IPS-20b (cell line): ENCODE measurements at regions not wholly inside any gene's neighbourhood (a gene's known extent, or its start where the extent isn't known, plus 50 kb on each side); places are given as distances from the start of the nearest gene placed in this dataset.

Source experiments
- H3K27ac ChIP-seq: one replicate; pipeline ENCODE4 v1.5.1; 2013; ENCODE audit warnings: low read length
- H3K27me3 ChIP-seq: 2 replicates; pipeline ENCODE4 v1.6.1; 2013; ENCODE audit warnings: mild to moderate bottlenecking, low read length, inconsistent platforms; ENCODE audit not compliant: insufficient read depth
- H3K36me3 ChIP-seq: 2 replicates; pipeline ENCODE4 v1.6.1; 2013; ENCODE audit warnings: low read depth, mild to moderate bottlenecking, inconsistent platforms, low read length, moderate library complexity; ENCODE audit not compliant: insufficient read depth
- H3K4me1 ChIP-seq: 2 replicates; pipeline ENCODE4 v1.6.1; 2013; ENCODE audit warnings: mild to moderate bottlenecking, control low read depth, inconsistent platforms, low read length, moderate library complexity; ENCODE audit not compliant: insufficient read depth
- H3K4me3 ChIP-seq: 2 replicates; pipeline ENCODE4 v1.5.1; 2013; ENCODE audit warnings: mild to moderate bottlenecking, low read length, inconsistent platforms
- H3K9ac ChIP-seq: 2 replicates; pipeline ENCODE4 v1.6.1; 2013; ENCODE audit warnings: low read depth, mild to moderate bottlenecking, inconsistent platforms, low read length, moderate library complexity
- H3K9me3 ChIP-seq: 2 replicates; pipeline ENCODE4 v1.6.1; 2013; ENCODE audit warnings: mild to moderate bottlenecking, low read depth, low read length, inconsistent platforms; ENCODE audit not compliant: insufficient read depth

DNA sequence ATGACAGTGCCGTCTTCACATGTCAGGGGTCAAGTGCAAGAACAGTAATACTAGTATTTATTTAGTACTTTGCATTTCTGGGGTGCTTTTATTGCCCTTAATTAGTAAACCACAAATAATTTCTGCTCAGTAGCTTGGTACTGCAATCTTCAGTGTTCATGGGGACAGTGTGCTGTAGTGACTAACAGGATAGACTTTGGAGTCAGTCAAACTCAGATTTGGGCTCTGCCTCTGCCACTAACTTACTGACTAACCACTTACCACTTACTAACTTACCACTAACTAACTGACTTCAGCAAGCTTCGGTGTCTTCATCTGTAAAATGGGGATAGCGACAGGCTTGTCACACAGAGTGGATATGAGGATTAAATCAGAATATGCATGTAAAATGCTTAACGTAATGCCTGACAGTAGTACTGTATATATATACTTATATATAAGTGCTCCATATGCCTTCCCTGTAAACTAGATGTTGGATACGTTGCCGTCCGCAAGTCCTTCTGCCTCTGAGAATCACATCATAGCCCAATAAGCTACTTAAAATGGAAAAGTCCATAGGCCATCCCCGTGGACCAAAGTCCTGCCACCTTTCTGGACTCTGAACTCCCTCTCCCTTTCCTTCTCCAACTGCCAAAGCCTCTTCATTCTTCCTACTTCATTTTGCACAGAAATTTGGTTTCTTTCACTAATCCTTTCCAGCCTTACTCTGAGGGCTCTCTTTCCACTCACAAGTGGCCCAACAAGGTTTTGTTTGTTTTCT is 158.1 kb downstream of the ZIC5 start:
- Histone ChIP-seq H3K9ac (no peak overlapping the region), H3K27ac (no peak overlapping the region), H3K27me3 (no peaks in the 10 kb centered on the region), H3K36me3 (no peaks in the 10 kb centered on the region), H3K9me3 (peaks cover 4% of the 10 kb centered on the region; the same call in 1 of the 2 replicates), H3K4me3 (no peak overlapping the region), H3K4me1 (peaks cover 3% of the 10 kb centered on the region; the same call in 1 of the 2 replicates)

DNA sequence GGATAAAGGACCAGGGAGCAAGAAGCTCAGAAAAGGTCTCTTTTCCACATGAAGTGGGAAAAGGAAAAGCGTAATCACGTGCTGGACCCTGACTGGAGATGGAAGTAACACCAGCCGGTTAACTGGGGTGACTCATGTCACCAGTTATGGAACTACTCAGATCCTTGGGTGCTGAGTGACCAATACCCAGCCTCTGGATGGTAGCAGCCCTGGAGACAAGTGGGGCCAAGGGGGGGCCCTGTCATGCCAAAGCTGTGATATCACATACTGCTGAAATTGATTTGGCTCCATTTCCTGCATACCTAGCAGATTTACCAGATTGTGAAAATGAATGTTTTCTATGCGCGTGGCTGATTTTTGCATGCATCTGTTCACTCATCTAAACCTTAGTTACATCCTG is 158.9 kb downstream of the ZIC5 start:
- H3K9ac ChIP-seq: no peak overlapping the region
- H3K36me3 ChIP-seq: no peaks in the 10 kb centered on the region
- no peaks in the 10 kb centered on the region for H3K4me1 ChIP-seq
- H3K27me3 ChIP-seq: no peaks in the 10 kb centered on the region
- H3K27ac ChIP-seq: no peak overlapping the region
- peaks cover 4% of the 10 kb centered on the region; the same call in 1 of the 2 replicates for H3K9me3 ChIP-seq
- H3K4me3 ChIP-seq: no peak overlapping the region

DNA sequence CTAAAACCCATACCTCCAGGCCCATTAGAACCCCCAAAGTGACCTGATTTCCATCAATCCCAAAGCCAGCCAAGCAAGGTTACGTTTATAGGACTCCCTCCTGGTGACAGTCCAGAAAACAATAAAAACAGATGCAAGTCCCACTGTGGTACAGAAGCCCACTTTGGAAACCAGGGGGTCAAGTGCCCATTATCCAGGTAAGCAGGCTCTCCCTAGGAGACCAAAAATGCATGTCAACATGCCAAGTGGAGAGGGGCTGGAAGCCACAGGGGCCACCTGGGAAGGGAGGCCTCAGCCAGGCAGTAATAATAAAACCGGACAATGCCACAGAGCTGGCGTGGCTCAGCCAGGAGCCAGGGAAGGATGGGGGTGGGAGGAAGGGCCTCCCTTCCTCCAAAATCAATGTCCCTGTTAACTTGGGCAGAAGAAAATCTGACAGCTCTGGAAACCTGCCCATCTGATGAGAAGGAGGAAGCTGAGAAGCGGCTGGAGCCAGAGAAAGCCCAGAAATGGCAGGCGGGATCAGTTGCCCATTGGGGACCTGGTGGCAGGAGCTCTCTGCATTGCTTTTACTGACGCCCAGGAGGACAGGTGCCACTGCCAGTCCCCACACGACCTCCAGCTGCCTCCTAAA is 160.4 kb downstream of the ZIC5 start:
- Histone ChIP-seq H3K4me3 (no peak overlapping the region), H3K27ac (no peak overlapping the region), H3K9ac (no peak overlapping the region), H3K27me3 (no peaks in the 10 kb centered on the region), H3K36me3 (no peaks in the 10 kb centered on the region), H3K4me1 (peaks cover 5% of the 10 kb centered on the region; the same call in 1 of the 2 replicates), H3K9me3 (no peaks in the 10 kb centered on the region)

DNA sequence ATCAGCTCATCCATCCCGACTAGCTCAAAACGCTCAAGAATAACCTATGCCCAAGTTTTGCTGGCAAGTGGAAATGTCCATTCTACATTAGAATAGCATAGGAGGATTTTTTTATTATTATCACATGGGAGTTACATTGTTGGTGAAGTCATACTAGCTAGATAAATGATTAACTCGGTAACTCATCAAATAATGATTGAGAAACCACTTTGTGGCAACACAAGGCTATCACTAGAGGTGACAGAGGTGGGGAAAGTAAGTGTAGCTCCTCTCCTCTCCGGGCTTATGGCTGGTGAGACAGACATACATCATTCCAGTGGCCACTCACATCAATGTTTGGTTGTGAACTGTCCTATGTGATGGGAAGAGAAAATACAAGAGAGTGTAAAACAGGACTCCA is 161.6 kb downstream of the ZIC5 start:
- Histone ChIP-seq H3K4me1 (peaks cover 13% of the 10 kb centered on the region; the same call in 1 of the 2 replicates), H3K27me3 (no peaks in the 10 kb centered on the region), H3K9me3 (no peaks in the 10 kb centered on the region)

DNA sequence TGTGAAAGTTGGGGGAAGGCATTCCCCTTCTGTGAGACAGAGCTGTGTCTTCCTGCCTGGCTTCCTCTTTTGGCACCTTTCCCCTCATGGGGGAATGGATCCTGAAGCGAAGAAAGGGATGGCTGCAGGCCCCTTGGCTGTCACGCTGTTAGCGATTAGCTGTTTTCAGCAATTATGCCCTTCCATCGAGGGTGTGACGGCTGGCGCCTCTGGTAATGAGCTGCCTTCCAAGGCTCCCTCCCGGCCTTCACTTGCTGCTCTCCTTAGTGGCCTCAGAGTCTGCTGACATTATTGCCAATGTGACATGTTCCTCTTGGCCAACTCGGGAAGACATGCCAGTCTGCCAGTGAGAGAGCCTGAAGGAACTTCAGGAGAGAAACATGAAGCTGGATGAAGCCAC is 162.1 kb downstream of the ZIC5 start:
- Histone ChIP-seq H3K4me3 (no peak overlapping the region), H3K4me1 (peaks cover 18% of the 10 kb centered on the region; the same call in 1 of the 2 replicates), H3K9ac (no peak overlapping the region), H3K27me3 (no peaks in the 10 kb centered on the region), H3K9me3 (no peaks in the 10 kb centered on the region), H3K36me3 (no peaks in the 10 kb centered on the region), H3K27ac (no peak overlapping the region)

More for the DNA sequence above, 161.6 kb downstream of the ZIC5 start:
- H3K36me3 ChIP-seq: no peaks in the 10 kb centered on the region
- no peak overlapping the region for H3K4me3 ChIP-seq
- no peak overlapping the region for H3K9ac ChIP-seq
- no peak overlapping the region for H3K27ac ChIP-seq

DNA sequence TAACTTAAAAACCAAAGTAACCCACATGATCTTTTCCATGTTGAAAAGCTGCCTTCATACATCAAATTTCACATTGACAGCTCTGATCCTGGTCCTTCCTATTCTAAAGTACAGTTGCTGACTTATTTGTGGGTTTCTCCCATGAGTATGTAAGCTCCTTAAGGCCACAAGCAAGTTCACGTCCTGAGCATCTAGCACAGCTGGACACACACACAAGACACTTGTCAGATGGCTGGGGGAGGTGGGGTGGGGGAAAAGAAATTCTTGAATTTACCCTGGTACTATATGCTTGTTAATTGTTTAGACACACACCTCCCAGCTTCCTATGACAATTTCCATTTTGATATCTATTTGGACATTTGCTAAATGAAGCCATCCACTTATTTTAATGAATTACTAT is 162.8 kb downstream of the ZIC5 start:
- Histone ChIP-seq H3K27ac (no peak overlapping the region), H3K4me3 (no peak overlapping the region), H3K36me3 (no peaks in the 10 kb centered on the region), H3K4me1 (peaks cover 25% of the 10 kb centered on the region; the same call in 1 of the 2 replicates), H3K9me3 (no peaks in the 10 kb centered on the region), H3K27me3 (no peaks in the 10 kb centered on the region; the same call in 1 of the 2 replicates), H3K9ac (no peak overlapping the region)

DNA sequence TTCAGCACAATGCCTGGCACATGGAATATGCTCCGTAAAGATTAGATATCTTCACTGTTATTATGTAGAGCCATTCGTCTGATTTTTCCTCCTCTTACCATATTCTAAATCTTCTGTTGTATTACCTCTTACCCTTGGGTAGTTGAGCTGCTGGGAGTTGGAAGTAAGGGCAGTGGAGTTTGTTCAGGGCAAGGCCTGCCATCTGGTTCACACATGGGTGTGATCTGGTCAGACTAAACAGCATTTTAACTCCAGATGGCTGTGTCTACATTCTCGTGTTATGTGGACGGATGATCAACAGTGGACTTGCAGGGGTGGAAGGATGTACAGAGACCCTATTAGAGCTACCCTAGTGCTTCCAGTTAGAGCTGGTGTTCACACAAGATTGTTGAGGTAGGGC is 164.9 kb downstream of the ZIC5 start:
- Histone ChIP-seq H3K9ac (no peak overlapping the region), H3K27ac (no peak overlapping the region), H3K36me3 (no peaks in the 10 kb centered on the region), H3K4me3 (no peak overlapping the region), H3K4me1 (peaks cover 25% of the 10 kb centered on the region; the same call in 1 of the 2 replicates), H3K9me3 (no peaks in the 10 kb centered on the region), H3K27me3 (no peaks in the 10 kb centered on the region; the same call in 1 of the 2 replicates)

DNA sequence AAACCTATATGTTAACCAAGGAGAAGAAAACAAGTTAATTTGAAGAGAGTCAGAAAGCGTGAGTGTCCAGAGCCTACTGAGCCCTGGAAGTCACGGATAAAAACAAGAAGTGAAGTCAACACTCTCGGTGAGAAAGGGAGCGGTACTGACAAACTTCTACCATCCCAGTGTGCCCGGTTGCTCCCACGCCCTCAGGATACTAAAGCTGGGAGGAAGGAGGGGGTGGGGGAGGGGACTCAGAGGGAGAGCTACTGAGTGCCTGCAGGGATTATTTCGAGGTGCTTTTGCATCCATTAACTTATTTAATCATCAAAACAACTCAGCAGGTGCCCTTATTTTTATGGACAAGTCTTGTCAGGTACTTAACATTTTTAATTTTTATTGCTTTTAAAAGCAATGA is 166.2 kb downstream of the ZIC5 start:
- Histone ChIP-seq H3K9me3 (no peaks in the 10 kb centered on the region), H3K4me3 (peak overlapping the region; percentile 47), H3K27ac (peak overlapping the region; percentile 24), H3K4me1 (peaks cover 31% of the 10 kb centered on the region; the same call in 1 of the 2 replicates), H3K36me3 (no peaks in the 10 kb centered on the region), H3K9ac (peak overlapping the region; percentile 18; the same call in 1 of the 2 replicates), H3K27me3 (no peaks in the 10 kb centered on the region; the same call in 1 of the 2 replicates)

DNA sequence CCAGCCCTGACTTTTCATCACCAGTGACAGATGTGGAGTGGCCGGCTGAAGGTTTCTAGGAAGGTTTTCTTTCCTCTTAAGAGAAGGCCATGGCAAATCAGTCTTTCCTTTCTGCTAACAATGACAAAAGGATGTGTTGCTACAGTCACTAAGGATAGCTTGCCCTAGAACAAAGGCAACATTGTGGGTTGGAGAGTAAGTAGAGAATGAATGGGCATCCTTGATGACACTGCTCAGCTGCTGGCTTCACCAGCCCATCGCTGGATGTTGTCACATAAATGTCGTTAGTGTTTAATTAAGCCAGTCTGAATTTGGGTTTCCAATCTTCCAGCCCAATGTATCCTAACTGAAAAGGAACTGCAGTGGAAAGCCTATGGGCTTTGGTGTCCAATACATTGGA is 168.4 kb downstream of the ZIC5 start:
- Histone ChIP-seq H3K27ac (no peak overlapping the region), H3K4me3 (no peak overlapping the region), H3K9ac (no peak overlapping the region), H3K27me3 (no peaks in the 10 kb centered on the region; the same call in 1 of the 2 replicates), H3K36me3 (no peaks in the 10 kb centered on the region), H3K4me1 (peaks cover 42% of the 10 kb centered on the region), H3K9me3 (no peaks in the 10 kb centered on the region)

DNA sequence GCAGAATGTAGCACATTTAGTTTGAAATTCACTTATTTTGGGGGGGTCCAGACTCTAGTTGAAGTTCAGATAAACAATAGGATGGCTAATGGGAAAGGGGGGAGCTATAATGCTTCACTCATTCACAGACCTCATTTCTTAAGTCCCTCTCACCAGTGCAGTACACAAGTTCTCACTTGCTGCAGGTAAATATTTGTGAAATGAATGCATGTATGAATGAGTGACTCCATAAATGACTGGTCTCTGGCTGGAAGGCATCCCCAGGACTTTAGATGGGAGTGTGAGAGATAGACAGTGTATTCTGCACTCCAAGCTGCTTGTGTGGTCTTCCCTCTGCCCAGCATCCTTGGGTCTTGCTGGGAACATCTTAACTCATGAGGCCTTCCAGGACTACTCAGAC is 169.2 kb downstream of the ZIC5 start:
- Histone ChIP-seq H3K36me3 (no peaks in the 10 kb centered on the region), H3K4me3 (no peak overlapping the region), H3K4me1 (peaks cover 49% of the 10 kb centered on the region), H3K9me3 (no peaks in the 10 kb centered on the region), H3K9ac (no peak overlapping the region), H3K27ac (no peak overlapping the region), H3K27me3 (no peaks in the 10 kb centered on the region; the same call in 1 of the 2 replicates)

DNA sequence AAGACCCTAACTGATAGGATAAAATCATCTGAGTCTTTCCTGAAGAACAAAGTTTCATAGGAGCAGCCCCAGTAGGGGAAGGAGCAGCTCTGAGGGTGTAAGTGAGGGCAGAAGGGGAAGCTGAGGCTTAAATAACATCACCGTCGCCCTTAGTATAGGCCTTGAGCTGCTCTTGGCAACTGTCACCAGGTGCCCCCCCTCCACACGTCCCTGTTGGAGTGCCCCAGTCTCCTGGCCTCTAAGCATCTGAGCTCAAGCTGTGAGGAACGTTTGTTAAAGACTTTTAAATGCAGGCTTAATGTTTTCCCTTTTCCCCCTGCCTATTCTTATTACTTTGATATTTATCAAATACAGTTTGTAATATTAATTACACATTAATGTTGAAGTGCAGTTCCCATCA is 170.6 kb downstream of the ZIC5 start:
- Histone ChIP-seq H3K9me3 (no peaks in the 10 kb centered on the region), H3K9ac (no peak overlapping the region), H3K36me3 (no peaks in the 10 kb centered on the region), H3K27ac (no peak overlapping the region), H3K4me1 (peaks cover 48% of the 10 kb centered on the region), H3K27me3 (no peaks in the 10 kb centered on the region; the same call in 1 of the 2 replicates), H3K4me3 (no peak overlapping the region)

DNA sequence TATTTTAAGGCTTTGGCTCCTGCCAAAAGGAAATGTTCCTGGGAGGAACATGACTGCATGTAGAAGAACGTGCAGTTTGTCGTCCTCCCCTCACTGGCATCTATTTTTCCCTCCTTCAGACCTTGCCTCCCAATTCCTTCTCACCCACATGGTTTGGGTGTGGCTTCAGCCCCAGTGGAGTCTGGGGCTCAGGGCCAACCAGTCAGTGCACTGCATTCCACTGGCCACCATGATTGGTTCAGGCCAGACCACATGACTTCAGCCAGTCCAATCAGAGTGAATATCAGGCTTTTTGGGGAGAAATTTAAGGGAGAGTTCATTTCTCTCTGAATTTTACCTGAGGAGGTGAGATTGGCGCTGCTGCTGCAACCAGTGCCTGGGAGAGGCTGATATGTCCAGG is 171.6 kb downstream of the ZIC5 start:
- H3K9me3 ChIP-seq: no peaks in the 10 kb centered on the region
- H3K27ac ChIP-seq: no peak overlapping the region
- peaks cover 41% of the 10 kb centered on the region for H3K4me1 ChIP-seq
- no peak overlapping the region for H3K9ac ChIP-seq
- H3K36me3 ChIP-seq: no peaks in the 10 kb centered on the region
- no peak overlapping the region for H3K4me3 ChIP-seq
- H3K27me3 ChIP-seq: no peaks in the 10 kb centered on the region; the same call in 1 of the 2 replicates
